ENCODE measurements at regions not wholly inside any gene's neighbourhood (a gene's known extent, or its start where the extent isn't known, plus 50 kb on each side); places are given as distances from the start of the nearest gene placed in this dataset.

- TF ChIP-seq POLR2A (IDR thresholded peaks at IDR 0.05; ENCODE audit: borderline replicate concordance, extremely low read depth, insufficient read depth, insufficient read length) (no peak), TCF7L2 (IDR thresholded peaks at IDR 0.05; ENCODE audit: borderline replicate concordance, extremely low read depth, insufficient read depth, insufficient read length) (no peak), ELF1 (IDR thresholded peaks at IDR 0.05; ENCODE audit: borderline replicate concordance, low read depth) (no peak), ATF3 (IDR thresholded peaks at IDR 0.05) (no peak), CBX3 (IDR thresholded peaks at IDR 0.05; ENCODE audit: low read depth) (no peak), ZFX (IDR thresholded peaks at IDR 0.05) (no peak), EZH2phosphoT487 (IDR thresholded peaks at IDR 0.05; ENCODE audit: borderline replicate concordance) (no peak), FOSL1 (IDR thresholded peaks at IDR 0.05; ENCODE audit: low read depth) (no peak)
These were observed 281.2 kb downstream of the SLITRK5 start (continued) for GRCh38 chr13:87952377-87952776.

- Histone ChIP-seq H3K9ac (ENCODE audit: low read length) (no peak overlapping the region), H3K4me2 (ENCODE audit: low read length) (no peak overlapping the region), H3K79me2 (ENCODE audit: insufficient read depth, low read length) (no peaks in the 10 kb centered on the region), H3K9me3 (ENCODE audit: control insufficient read depth in 1 of 2, insufficient read depth in 1 of 2, low read depth in 1 of 2, low read length in 2 of 2) (no peaks in the 10 kb centered on the region), H2AFZ (ENCODE audit: low read depth, low read length, poor library complexity, severe bottlenecking) (no peak overlapping the region), H3K27me3 (ENCODE audit: insufficient read depth, low read length) (no peaks in the 10 kb centered on the region), H4K20me1 (ENCODE audit: insufficient read depth) (no peaks in the 10 kb centered on the region), H3K36me3 (ENCODE audit: control insufficient read depth in 1 of 2, insufficient read depth in 2 of 2, low read length in 2 of 2) (no peaks in the 10 kb centered on the region), H3K9me2 (ENCODE audit: insufficient read depth) (no peaks in the 10 kb centered on the region), H3K4me1 (ENCODE audit: control insufficient read depth in 1 of 2, insufficient read depth in 2 of 2, low read length in 2 of 2) (no peaks in the 10 kb centered on the region; a peak in 1 of 4 replicates), H3K4me3 (replicated peaks in 1 of 2; ENCODE audit: low read depth in 1 of 2, low read length in 2 of 2) (no peak overlapping the region), H3K27ac (ENCODE audit: low read depth, low read length) (no peak overlapping the region)
- ChIA-PET RAD21 (ENCODE audit: low non-redundant PET in 1 of 2, low total read pairs in 2 of 2, uncharacterized antibody in 2 of 2, unreplicated experiment in 2 of 2) (no interaction called here), CTCF (no interaction called here), POLR2A (no interaction called here)
- TF ChIP-seq EGR1 (IDR thresholded peaks at IDR 0.05; ENCODE audit: low read depth) (no peak), SRF (IDR thresholded peaks at IDR 0.05; ENCODE audit: low read depth) (no peak), ELF1 (IDR thresholded peaks at IDR 0.05; ENCODE audit: borderline replicate concordance, low read depth) (no peak), MAX (IDR thresholded peaks at IDR 0.05) (no peak), EZH2 (IDR thresholded peaks at IDR 0.05) (no peak), CEBPB (IDR thresholded peaks at IDR 0.05; ENCODE audit: low read depth) (no peak), CBX3 (IDR thresholded peaks at IDR 0.05; ENCODE audit: low read depth) (no peak), JUND (IDR thresholded peaks at IDR 0.05) (no peak), ZFX (IDR thresholded peaks at IDR 0.05) (no peak), SIN3A (IDR thresholded peaks at IDR 0.05; ENCODE audit: low read depth) (no peak), ZNF274 (IDR thresholded peaks at IDR 0.05; ENCODE audit: low read depth, low read length) (no peak)
- BruUV-seq (replicated peaks) = no TSS peak
- no peak for DNase-seq (ENCODE audit: low read depth, low spot score)
- ATAC-seq = no peak
- intact Hi-C loops (cut with micrococcal nuclease) = no loop called here
These were observed 282.2 kb downstream of the SLITRK5 start for GRCh38 chr13:87953381-87953780.

All from HCT116 (cell line).